Sigmoid colon (tissue), 6 donors: ENCODE measurements at regions not wholly inside any gene's neighbourhood (a gene's known extent, or its start where the extent isn't known, plus 50 kb on each side); places are given as distances from the start of the nearest gene placed in this dataset.

Experiments used
- DNase-seq: peaks from one replicate; pipeline ENCODE4 v3.0.0-alpha.2; 2019
- H3K27ac ChIP-seq, 4 donors: fragments of 200-600 bp; sonication (generic); one replicate each; pipeline ENCODE4 v1.5.1; 2016 to 2019; ENCODE audit warnings: mild to moderate bottlenecking in 1 of 4
- H3K27me3 ChIP-seq, 3 donors: fragments of 200-600 bp; sonication (generic); one replicate each; pipeline ENCODE4 v1.5.1; 2019; ENCODE audit warnings: mild to moderate bottlenecking in 1 of 3
- H3K36me3 ChIP-seq, 4 donors: fragments of 200-600 bp; sonication (generic); one replicate each; pipeline ENCODE4 v1.5.1; 2016 to 2019
- H3K4me1 ChIP-seq, 4 donors: fragments of 200-600 bp; sonication (generic); one replicate each; pipeline ENCODE4 v1.5.1; 2017 to 2019
- H3K4me3 ChIP-seq, 4 donors: fragments of 200-600 bp; sonication (generic); one replicate each; pipeline ENCODE4 v1.5.1; 2017 to 2019; ENCODE audit warnings: mild to moderate bottlenecking in 2 of 4, moderate library complexity in 1 of 4
- H3K9me3 ChIP-seq, 4 donors: fragments of 200-600 bp in 3 of 4; sonication (generic) in 3 of 4; one replicate each; pipeline versions ENCODE4 v1.5.1 to v1.6.1; 2013 to 2019
- CTCF ChIP-seq, 4 experiments: fragments of 450-650 bp in 3 of 4; fragments of 200-600 bp in 1 of 4; IDR thresholded peaks; one replicate each; pipeline ENCODE4 v1.5.1; 2016 to 2019; ENCODE audit warnings: antibody characterized with exemption in 4 of 4, mild to moderate bottlenecking in 3 of 4, moderate library complexity in 2 of 4
- EP300 ChIP-seq, 4 donors: sonication (generic); formaldehyde crosslinking; IDR thresholded peaks; one replicate each; pipeline ENCODE4 v1.6.1; 2017; ENCODE audit warnings: antibody characterized with exemption in 4 of 4
- POLR2A ChIP-seq, 2 donors: fragments of 450-650 bp; IDR thresholded peaks; one replicate each; pipeline ENCODE4 v1.6.1; 2016; ENCODE audit warnings: antibody characterized with exemption in 2 of 2, mild to moderate bottlenecking in 2 of 2, moderate library complexity in 2 of 2
- POLR2AphosphoS5 ChIP-seq, 4 donors: sonication (generic); formaldehyde crosslinking; IDR thresholded peaks; one replicate each; pipeline ENCODE4 v1.6.1; 2017; ENCODE audit warnings: antibody characterized with exemption in 4 of 4
- WGBS, 2 donors: extraction: QIAGEN DNeasy Blood & Tissue Kit; methylation state at CpG; one replicate each; pipeline ENCODE4 v1.1.7; 2013; 5-methylcytosine and 5-hydroxymethylcytosine counted together
- intact Hi-C: fragments of 100-400 bp; cut with DNase I; formaldehyde crosslinking; loops from one replicate; pipeline ENCODE4 v1.15.1; 2023
- donor health status: healthy with polysubstance abuse.
- donor health status: healthy.

DNA sequence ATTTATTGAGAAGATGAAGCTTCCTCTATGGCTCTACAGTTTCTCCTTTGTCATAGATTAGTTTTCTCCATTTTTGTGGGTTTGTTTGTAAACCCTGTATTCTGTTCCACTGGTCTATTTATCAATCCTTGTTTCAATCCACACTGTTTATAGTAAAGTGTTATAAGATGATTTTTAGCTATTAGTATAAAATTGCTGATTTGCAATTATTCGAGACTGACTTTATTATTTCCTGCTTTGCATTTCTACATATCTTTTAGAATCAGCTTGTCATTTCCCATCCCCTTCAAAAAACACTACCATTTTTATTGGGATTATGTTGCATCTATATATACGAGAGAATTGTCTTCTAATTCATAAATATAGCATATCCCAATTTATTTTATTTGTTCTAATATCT is 325.9 kb upstream of the EPHA7 start:
- Histone ChIP-seq H3K4me1 (peaks cover 0 to 11% (median 2%) of the 10 kb centered on the region in 4 donors), H3K4me3 (no peak overlapping the region), H3K9me3 (no peaks in the 10 kb centered on the region), H3K27ac (no peak overlapping the region), H3K36me3 (no peaks in the 10 kb centered on the region), H3K27me3 (no peaks in the 10 kb centered on the region)
- TF ChIP-seq POLR2AphosphoS5 (IDR thresholded peaks at IDR 0.05) (no peak), EP300 (IDR thresholded peaks at IDR 0.05) (no peak), CTCF (IDR thresholded peaks at IDR 0.05) (no peak)
- intact Hi-C loops: no loop called here
- no peak for DNase-seq
- 85 to 87% methylated on average over 2 of the region's 2 CpGs for WGBS, 2 donors

DNA sequence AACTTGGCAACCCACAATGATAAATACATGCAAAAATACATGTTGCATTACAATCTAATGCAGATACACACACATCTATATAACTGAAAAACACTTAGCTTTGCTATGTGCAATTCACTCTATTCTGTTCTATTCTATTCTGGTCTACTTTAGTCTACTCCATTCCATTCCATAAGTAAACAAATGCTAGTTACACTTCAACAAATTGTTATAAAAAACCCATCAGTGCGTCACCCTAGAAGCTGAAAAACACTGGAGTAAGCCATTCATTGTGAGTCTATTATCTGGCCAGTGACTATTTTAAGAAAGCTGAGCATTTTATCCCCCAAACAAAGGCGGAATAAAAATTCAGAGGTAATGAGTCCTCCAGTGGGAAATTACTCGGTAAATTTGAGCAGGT is 315.7 kb upstream of the EPHA7 start:
- Histone ChIP-seq H3K9me3 (no peaks in the 10 kb centered on the region), H3K4me1 (no peaks in the 10 kb centered on the region), H3K36me3 (no peaks in the 10 kb centered on the region), H3K27ac (no peak overlapping the region), H3K4me3 (no peak overlapping the region), H3K27me3 (no peaks in the 10 kb centered on the region)
- 20 to 69% methylated on average over 3 of the region's 3 CpGs for WGBS, 2 donors
- TF ChIP-seq EP300 (IDR thresholded peaks at IDR 0.05) (no peak), POLR2AphosphoS5 (IDR thresholded peaks at IDR 0.05) (no peak), POLR2A (IDR thresholded peaks at IDR 0.05) (no peak), CTCF (IDR thresholded peaks at IDR 0.05) (no peak)
- DNase-seq: no peak
- intact Hi-C loops: no loop called here

DNA sequence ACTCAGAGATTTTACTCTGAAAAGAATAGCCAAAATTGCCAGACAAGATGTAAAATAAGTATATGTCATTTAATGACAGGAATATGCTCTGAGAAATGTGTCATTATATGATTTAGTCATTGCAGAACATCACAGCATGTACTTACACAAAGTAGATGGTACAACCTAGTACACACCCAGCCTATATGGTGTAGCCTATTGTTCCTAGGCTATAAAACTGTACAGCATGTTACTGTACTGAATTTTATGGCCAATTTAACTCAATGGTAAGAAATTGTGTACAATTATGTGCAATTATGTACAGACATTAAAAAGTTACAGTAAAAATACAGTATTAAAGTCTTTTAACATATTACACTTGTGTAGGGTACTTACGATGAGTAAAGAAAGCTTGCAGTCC is 311.9 kb upstream of the EPHA7 start:
- H3K27me3 ChIP-seq: no peaks in the 10 kb centered on the region
- no peaks in the 10 kb centered on the region for H3K4me1 ChIP-seq
- no peak overlapping the region for H3K27ac ChIP-seq
- no peak overlapping the region for H3K4me3 ChIP-seq
- H3K9me3 ChIP-seq: no peaks in the 10 kb centered on the region
- intact Hi-C loops: no loop called here
- H3K36me3 ChIP-seq: no peaks in the 10 kb centered on the region
- no peak for DNase-seq
- WGBS, 2 donors: 16 to 74% methylated on average over 1 of the region's 1 CpG
- TF ChIP-seq POLR2A (IDR thresholded peaks at IDR 0.05) (no peak), CTCF (IDR thresholded peaks at IDR 0.05) (no peak), EP300 (IDR thresholded peaks at IDR 0.05) (no peak), POLR2AphosphoS5 (IDR thresholded peaks at IDR 0.05) (no peak)

DNA sequence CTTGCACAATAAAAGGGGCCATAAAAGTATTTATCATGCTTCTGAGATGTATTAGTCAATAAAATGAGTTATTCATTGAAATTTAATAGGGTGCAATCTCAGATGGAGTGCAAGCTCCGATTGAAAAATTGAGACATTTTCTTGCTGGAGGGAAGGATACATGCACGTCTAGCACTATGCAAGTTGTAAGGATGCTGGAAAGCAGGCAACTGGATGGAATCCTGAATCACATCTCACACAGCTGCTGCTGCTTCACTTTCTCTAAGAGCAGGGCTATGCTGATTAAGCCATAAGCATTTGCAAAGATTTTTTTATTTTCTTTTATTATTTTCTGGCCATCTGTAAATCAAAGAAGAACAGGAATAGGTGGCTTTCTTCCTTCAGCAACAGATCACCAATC is 308.8 kb upstream of the EPHA7 start:
- H3K4me1 ChIP-seq: no peaks in the 10 kb centered on the region
- no peaks in the 10 kb centered on the region for H3K36me3 ChIP-seq
- DNase-seq: no peak
- 22 to 46% methylated on average over 2 of the region's 2 CpGs for WGBS, 2 donors
- no peaks in the 10 kb centered on the region for H3K9me3 ChIP-seq
- TF ChIP-seq CTCF (IDR thresholded peaks at IDR 0.05): no peak
- TF ChIP-seq POLR2A (IDR thresholded peaks at IDR 0.05): no peak
- TF ChIP-seq EP300 (IDR thresholded peaks at IDR 0.05): no peak
- no peak for TF ChIP-seq POLR2AphosphoS5 (IDR thresholded peaks at IDR 0.05)
- H3K4me3 ChIP-seq: no peak overlapping the region
- H3K27ac ChIP-seq: no peak overlapping the region
- intact Hi-C loops: no loop called here
- no peaks in the 10 kb centered on the region for H3K27me3 ChIP-seq

- H3K27ac ChIP-seq: no peak overlapping the region
- no peak overlapping the region for H3K4me3 ChIP-seq
- DNase-seq: no peak
- WGBS, 2 donors: 10 to 52% methylated on average over 3 of the region's 3 CpGs
- H3K9me3 ChIP-seq: no peaks in the 10 kb centered on the region
- H3K4me1 ChIP-seq: no peaks in the 10 kb centered on the region
- no peaks in the 10 kb centered on the region for H3K36me3 ChIP-seq
- no peak for TF ChIP-seq POLR2AphosphoS5 (IDR thresholded peaks at IDR 0.05)
- no peak for TF ChIP-seq CTCF (IDR thresholded peaks at IDR 0.05)
- TF ChIP-seq POLR2A (IDR thresholded peaks at IDR 0.05): no peak
- TF ChIP-seq EP300 (IDR thresholded peaks at IDR 0.05): no peak
- no peaks in the 10 kb centered on the region for H3K27me3 ChIP-seq
- intact Hi-C loops: no loop called here
Observed at GRCh38 chr6:93727447-93727846, 308.1 kb upstream of the EPHA7 start.
